H1 (cell line): ENCODE measurements at regions not wholly inside any gene's neighbourhood (a gene's known extent, or its start where the extent isn't known, plus 50 kb on each side); places are given as distances from the start of the nearest gene placed in this dataset.
"Not testable (repeated sequence)": the region's sequence is repeated elsewhere in the genome, so short reads cannot be mapped to it uniquely, and the experiment has no call there.

Experiments used
- CHD2 ChIP-seq: IDR thresholded peaks from 2 replicates; pipeline ENCODE4 v1.6.1; 2012; ENCODE audit warnings: low read length, improper control_type of control experiment
- CTBP2 ChIP-seq: IDR thresholded peaks from 2 replicates; pipeline ENCODE4 v1.7.0; 2011; ENCODE audit warnings: borderline replicate concordance, mild to moderate bottlenecking, moderate library complexity, mixed read lengths, low read length; ENCODE audit not compliant: insufficient read depth, insufficient read length
- EZH2 ChIP-seq: fragments of 200-600 bp; sonication (generic); IDR thresholded peaks from 2 replicates; pipeline ENCODE4 v1.7.1; 2012; ENCODE audit warnings: low read depth, mild to moderate bottlenecking, moderate library complexity, low read length, inconsistent platforms; ENCODE audit not compliant: severe bottlenecking
- JUND ChIP-seq: IDR thresholded peaks from 2 replicates; pipeline ENCODE4 v1.6.1; 2011; ENCODE audit warnings: mild to moderate bottlenecking, improper control_type of control experiment, low read length
- RAD21 ChIP-seq, 2 experiments: IDR thresholded peaks in 1 of 2; conservative IDR thresholded peaks in 1 of 2; 2 replicates each; pipeline ENCODE4 v1.6.1; 2011; ENCODE audit warnings: low read depth in 2 of 2, low read length in 2 of 2, improper control_type of control experiment in 1 of 2, inconsistent platforms in 1 of 2, mild to moderate bottlenecking in 1 of 2, moderate library complexity in 1 of 2
- SP2 ChIP-seq: IDR thresholded peaks from 2 replicates; pipeline ENCODE4 v1.6.1; 2012; ENCODE audit warnings: mild to moderate bottlenecking, low read length, inconsistent platforms
- TBP ChIP-seq: IDR thresholded peaks from 2 replicates; pipeline ENCODE4 v1.6.1; 2011; ENCODE audit warnings: low read depth, low read length, improper control_type of control experiment
- TF ChIP-seq, protein P1 (sequence below), 3 experiments: IDR thresholded peaks; 1 replicate in 2 of 3; 2 replicates in 1 of 3; pipeline versions ENCODE4 v1.5.1 to v1.6.1; 2011; ENCODE audit warnings: low read length in 3 of 3, mild to moderate bottlenecking in 3 of 3, inconsistent platforms in 2 of 3, low read depth in 1 of 3, moderate library complexity in 1 of 3; ENCODE audit not compliant: insufficient read depth in 1 of 3; ENCODE audit errors: control extremely low read depth in 1 of 3
- TF ChIP-seq, protein P2 (sequence below): IDR thresholded peaks from 2 replicates; pipeline ENCODE4 v1.6.1; 2011; ENCODE audit warnings: low read length, improper control_type of control experiment

DNA sequence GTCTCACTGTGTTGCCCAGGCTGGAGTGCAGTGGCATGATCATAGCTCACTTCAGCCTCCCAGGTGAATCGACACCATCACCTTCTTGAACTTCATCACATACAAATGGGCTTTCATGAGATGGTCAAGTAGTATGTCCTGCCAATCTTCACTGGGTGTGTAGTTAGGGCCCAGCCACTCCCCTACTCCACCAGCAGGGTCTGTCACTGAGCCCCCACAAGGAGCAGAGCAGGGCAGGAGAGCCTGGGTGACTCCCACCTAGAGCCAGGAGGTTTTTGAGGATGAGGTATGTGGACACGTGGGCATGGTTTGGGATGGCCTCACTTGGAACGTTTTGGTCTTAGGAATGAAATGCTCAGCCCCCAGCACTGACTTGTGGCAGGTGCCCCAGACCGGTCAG lies 4037.7 kb upstream of the TPTE start:
- not testable (repeated sequence) for TF ChIP-seq TBP; RAD21 (IDR thresholded peaks at IDR 0.05 in 1 of 2, conservative IDR thresholded peaks at IDR 0.05 in 1 of 2; ENCODE audit: low read depth in 2 of 2, low read length in 2 of 2); JUND; SP2; CHD2; EZH2; CTBP2
- TF ChIP-seq, protein P1, sequence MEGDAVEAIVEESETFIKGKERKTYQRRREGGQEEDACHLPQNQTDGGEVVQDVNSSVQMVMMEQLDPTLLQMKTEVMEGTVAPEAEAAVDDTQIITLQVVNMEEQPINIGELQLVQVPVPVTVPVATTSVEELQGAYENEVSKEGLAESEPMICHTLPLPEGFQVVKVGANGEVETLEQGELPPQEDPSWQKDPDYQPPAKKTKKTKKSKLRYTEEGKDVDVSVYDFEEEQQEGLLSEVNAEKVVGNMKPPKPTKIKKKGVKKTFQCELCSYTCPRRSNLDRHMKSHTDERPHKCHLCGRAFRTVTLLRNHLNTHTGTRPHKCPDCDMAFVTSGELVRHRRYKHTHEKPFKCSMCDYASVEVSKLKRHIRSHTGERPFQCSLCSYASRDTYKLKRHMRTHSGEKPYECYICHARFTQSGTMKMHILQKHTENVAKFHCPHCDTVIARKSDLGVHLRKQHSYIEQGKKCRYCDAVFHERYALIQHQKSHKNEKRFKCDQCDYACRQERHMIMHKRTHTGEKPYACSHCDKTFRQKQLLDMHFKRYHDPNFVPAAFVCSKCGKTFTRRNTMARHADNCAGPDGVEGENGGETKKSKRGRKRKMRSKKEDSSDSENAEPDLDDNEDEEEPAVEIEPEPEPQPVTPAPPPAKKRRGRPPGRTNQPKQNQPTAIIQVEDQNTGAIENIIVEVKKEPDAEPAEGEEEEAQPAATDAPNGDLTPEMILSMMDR (IDR thresholded peaks at IDR 0.05; ENCODE audit: control extremely low read depth in 1 of 3, insufficient read depth in 1 of 3, low read depth in 1 of 3, low read length in 3 of 3): not testable (repeated sequence)
- TF ChIP-seq, protein P2, sequence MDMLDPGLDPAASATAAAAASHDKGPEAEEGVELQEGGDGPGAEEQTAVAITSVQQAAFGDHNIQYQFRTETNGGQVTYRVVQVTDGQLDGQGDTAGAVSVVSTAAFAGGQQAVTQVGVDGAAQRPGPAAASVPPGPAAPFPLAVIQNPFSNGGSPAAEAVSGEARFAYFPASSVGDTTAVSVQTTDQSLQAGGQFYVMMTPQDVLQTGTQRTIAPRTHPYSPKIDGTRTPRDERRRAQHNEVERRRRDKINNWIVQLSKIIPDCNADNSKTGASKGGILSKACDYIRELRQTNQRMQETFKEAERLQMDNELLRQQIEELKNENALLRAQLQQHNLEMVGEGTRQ: not testable (repeated sequence)
